Adrenal gland (tissue), 5 donors: ENCODE measurements at regions not wholly inside any gene's neighbourhood (a gene's known extent, or its start where the extent isn't known, plus 50 kb on each side); places are given as distances from the start of the nearest gene placed in this dataset.
"Not testable (repeated sequence)": the region's sequence is repeated elsewhere in the genome, so short reads cannot be mapped to it uniquely, and the experiment has no call there.

Source experiments
- POLR2A ChIP-seq, 2 donors: fragments of 450-650 bp; IDR thresholded peaks; one replicate each; pipeline ENCODE4 v1.6.1; 2017; ENCODE audit warnings: antibody characterized with exemption in 2 of 2, mild to moderate bottlenecking in 2 of 2, moderate library complexity in 1 of 2
- TF ChIP-seq, protein P1 (sequence below), 6 experiments: fragments of 450-650 bp in 4 of 6; fragments of 200-600 bp in 2 of 6; sonication (generic) in 1 of 6; IDR thresholded peaks; 1 replicate in 5 of 6; 2 replicates in 1 of 6; pipeline versions ENCODE4 v1.5.1 to v1.8.0; 2016 to 2021; ENCODE audit warnings: antibody characterized with exemption in 6 of 6, mild to moderate bottlenecking in 2 of 6, moderate library complexity in 1 of 6
- donor health status: DM: no; HTN: no; CAD: no.

DNA sequence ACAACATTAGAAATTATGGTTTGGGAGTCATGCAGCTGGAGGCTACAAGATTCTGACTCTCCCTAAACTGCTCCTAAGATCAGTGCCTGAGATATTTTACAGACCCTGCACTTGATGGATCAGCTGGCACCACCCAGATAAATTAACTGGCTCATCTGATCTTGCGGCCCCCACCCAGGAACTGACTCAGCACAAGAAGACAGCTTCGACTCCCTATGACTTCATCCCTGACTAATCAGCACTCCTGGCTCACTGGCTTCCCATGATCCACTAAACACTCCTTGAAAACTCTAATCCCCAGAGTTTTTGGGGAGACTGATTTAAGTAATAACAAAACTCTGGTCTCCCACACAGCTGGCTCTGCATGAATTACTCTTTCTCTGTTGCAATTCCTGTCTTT is 617.8 kb upstream of the AUTS2 start:
- TF ChIP-seq, protein P1, sequence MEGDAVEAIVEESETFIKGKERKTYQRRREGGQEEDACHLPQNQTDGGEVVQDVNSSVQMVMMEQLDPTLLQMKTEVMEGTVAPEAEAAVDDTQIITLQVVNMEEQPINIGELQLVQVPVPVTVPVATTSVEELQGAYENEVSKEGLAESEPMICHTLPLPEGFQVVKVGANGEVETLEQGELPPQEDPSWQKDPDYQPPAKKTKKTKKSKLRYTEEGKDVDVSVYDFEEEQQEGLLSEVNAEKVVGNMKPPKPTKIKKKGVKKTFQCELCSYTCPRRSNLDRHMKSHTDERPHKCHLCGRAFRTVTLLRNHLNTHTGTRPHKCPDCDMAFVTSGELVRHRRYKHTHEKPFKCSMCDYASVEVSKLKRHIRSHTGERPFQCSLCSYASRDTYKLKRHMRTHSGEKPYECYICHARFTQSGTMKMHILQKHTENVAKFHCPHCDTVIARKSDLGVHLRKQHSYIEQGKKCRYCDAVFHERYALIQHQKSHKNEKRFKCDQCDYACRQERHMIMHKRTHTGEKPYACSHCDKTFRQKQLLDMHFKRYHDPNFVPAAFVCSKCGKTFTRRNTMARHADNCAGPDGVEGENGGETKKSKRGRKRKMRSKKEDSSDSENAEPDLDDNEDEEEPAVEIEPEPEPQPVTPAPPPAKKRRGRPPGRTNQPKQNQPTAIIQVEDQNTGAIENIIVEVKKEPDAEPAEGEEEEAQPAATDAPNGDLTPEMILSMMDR (IDR thresholded peaks at IDR 0.05) = not testable (repeated sequence)
- not testable (repeated sequence) for TF ChIP-seq POLR2A (IDR thresholded peaks at IDR 0.05)
